ENCODE measurements at regions not wholly inside any gene's neighbourhood (a gene's known extent, or its start where the extent isn't known, plus 50 kb on each side); places are given as distances from the start of the nearest gene placed in this dataset.
"Not testable (repeated sequence)": the region's sequence is repeated elsewhere in the genome, so short reads cannot be mapped to it uniquely, and the experiment has no call there.

GRCh38 chr18:34514957-34515356 lies 195.1 kb upstream of the DTNA start:
- Histone ChIP-seq H3K27ac (ENCODE audit: low read depth, low read length) (no peak overlapping the region), H3K4me1 (ENCODE audit: control insufficient read depth, insufficient read depth, low read length) (no peaks in the 10 kb centered on the region), H3K27me3 (ENCODE audit: control insufficient read depth, insufficient read depth, low read length, poor library complexity, severe bottlenecking) (no peaks in the 10 kb centered on the region), H3K4me3 (ENCODE audit: low read length) (peak overlapping the region; percentile 30), H3K36me3 (ENCODE audit: control insufficient read depth, insufficient read depth, low read length) (peaks cover 31% of the 10 kb centered on the region), H3K9me3 (ENCODE audit: control insufficient read depth, low read length) (peaks cover 48% of the 10 kb centered on the region), H3K9ac (ENCODE audit: extremely low read depth, low read length, poor library complexity, severe bottlenecking) (no peak overlapping the region)
- TF ChIP-seq CTCF (conservative IDR thresholded peaks at IDR 0.05): no peak
- H3K4me3 Mint-ChIP-seq: no peak overlapping the region
- no peaks in the 10 kb centered on the region for H3K27me3 Mint-ChIP-seq (ENCODE audit: insufficient read depth)
- DNase-seq: no peak
- H3K27ac Mint-ChIP-seq: no peak overlapping the region
- peaks cover 5% of the 10 kb centered on the region for H3K4me1 Mint-ChIP-seq
- peaks cover 38% of the 10 kb centered on the region for H3K9me3 Mint-ChIP-seq
- 80 to 85% methylated on average over 1 of the region's 1 CpG for WGBS, 2 experiments (ENCODE audit: insufficient coverage in 1 of 2, insufficient read length in 1 of 2)
- peaks cover 41% of the 10 kb centered on the region for H3K36me3 Mint-ChIP-seq (ENCODE audit: low read depth)

GRCh38 chr18:34516355-34516754 lies 193.7 kb upstream of the DTNA start:
- H3K4me1 ChIP-seq (ENCODE audit: control insufficient read depth, insufficient read depth, low read length); H3K4me1 Mint-ChIP-seq; H3K9ac ChIP-seq (ENCODE audit: extremely low read depth, low read length, poor library complexity, severe bottlenecking); H3K27me3 ChIP-seq (ENCODE audit: control insufficient read depth, insufficient read depth, low read length, poor library complexity, severe bottlenecking); DNase-seq; H3K27ac ChIP-seq (ENCODE audit: low read depth, low read length); H3K4me3 Mint-ChIP-seq; H3K4me3 ChIP-seq (ENCODE audit: low read length); H3K27ac Mint-ChIP-seq; H3K27me3 Mint-ChIP-seq (ENCODE audit: insufficient read depth): not testable (repeated sequence)
- H3K9me3 Mint-ChIP-seq: peaks cover 38% of the 10 kb centered on the region
- WGBS, 2 experiments (ENCODE audit: insufficient coverage in 1 of 2, insufficient read length in 1 of 2): 84 to 98% methylated on average over 7 to 9 of the region's 9 CpGs
- Histone ChIP-seq H3K9me3 (ENCODE audit: control insufficient read depth, low read length) (peaks cover 48% of the 10 kb centered on the region), H3K36me3 (ENCODE audit: control insufficient read depth, insufficient read depth, low read length) (peaks cover 31% of the 10 kb centered on the region)
- H3K36me3 Mint-ChIP-seq (ENCODE audit: low read depth): peaks cover 41% of the 10 kb centered on the region

- not testable (repeated sequence) for H3K4me1 Mint-ChIP-seq; H3K27me3 ChIP-seq (ENCODE audit: control insufficient read depth, insufficient read depth, low read length, poor library complexity, severe bottlenecking); H3K27me3 Mint-ChIP-seq (ENCODE audit: insufficient read depth); H3K27ac Mint-ChIP-seq; DNase-seq; H3K4me1 ChIP-seq (ENCODE audit: control insufficient read depth, insufficient read depth, low read length); H3K4me3 Mint-ChIP-seq; H3K27ac ChIP-seq (ENCODE audit: low read depth, low read length); H3K9ac ChIP-seq (ENCODE audit: extremely low read depth, low read length, poor library complexity, severe bottlenecking)
- Histone ChIP-seq H3K9me3 (ENCODE audit: control insufficient read depth, low read length) (peaks cover 48% of the 10 kb centered on the region), H3K36me3 (ENCODE audit: control insufficient read depth, insufficient read depth, low read length) (peaks cover 31% of the 10 kb centered on the region), H3K4me3 (ENCODE audit: low read length) (peak overlapping the region; percentile 61)
- Mint-ChIP-seq H3K36me3 (ENCODE audit: low read depth) (peaks cover 41% of the 10 kb centered on the region), H3K9me3 (peaks cover 38% of the 10 kb centered on the region)
- WGBS, 2 experiments (ENCODE audit: insufficient coverage in 1 of 2, insufficient read length in 1 of 2): 98 to 100% methylated on average over 1 to 2 of the region's 2 CpGs
Measured at GRCh38 chr18:34516996-34517395, 193.1 kb upstream of the DTNA start.

GRCh38 chr18:34521040-34521439 lies 189.1 kb upstream of the DTNA start:
- no peak overlapping the region for H3K27ac Mint-ChIP-seq
- DNase-seq: no peak

More at GRCh38 chr18:34521040-34521439, 189.1 kb upstream of the DTNA start:
- Histone ChIP-seq H3K4me1 (ENCODE audit: control insufficient read depth, insufficient read depth, low read length) (no peaks in the 10 kb centered on the region), H3K9ac (ENCODE audit: extremely low read depth, low read length, poor library complexity, severe bottlenecking) (no peak overlapping the region), H3K27me3 (ENCODE audit: control insufficient read depth, insufficient read depth, low read length, poor library complexity, severe bottlenecking) (no peaks in the 10 kb centered on the region), H3K9me3 (ENCODE audit: control insufficient read depth, low read length) (peaks cover 22% of the 10 kb centered on the region), H3K27ac (ENCODE audit: low read depth, low read length) (no peak overlapping the region), H3K4me3 (ENCODE audit: low read length) (no peak overlapping the region), H3K36me3 (ENCODE audit: control insufficient read depth, insufficient read depth, low read length) (peaks cover 2% of the 10 kb centered on the region)
- Mint-ChIP-seq H3K4me3 (no peak overlapping the region), H3K9me3 (peaks cover 14% of the 10 kb centered on the region), H3K36me3 (ENCODE audit: low read depth) (peaks cover 12% of the 10 kb centered on the region), H3K27me3 (ENCODE audit: insufficient read depth) (no peaks in the 10 kb centered on the region), H3K4me1 (peaks cover 3% of the 10 kb centered on the region)
- WGBS, 2 experiments (ENCODE audit: insufficient coverage in 1 of 2, insufficient read length in 1 of 2): 87% methylated on average over 2 of the region's 2 CpGs; no CpG with 5 or more reads in 1 of the 2 experiments
- TF ChIP-seq CTCF (conservative IDR thresholded peaks at IDR 0.05): no peak
